ENCODE measurements at regions not wholly inside any gene's neighbourhood (a gene's known extent, or its start where the extent isn't known, plus 50 kb on each side); places are given as distances from the start of the nearest gene placed in this dataset.

DNA sequence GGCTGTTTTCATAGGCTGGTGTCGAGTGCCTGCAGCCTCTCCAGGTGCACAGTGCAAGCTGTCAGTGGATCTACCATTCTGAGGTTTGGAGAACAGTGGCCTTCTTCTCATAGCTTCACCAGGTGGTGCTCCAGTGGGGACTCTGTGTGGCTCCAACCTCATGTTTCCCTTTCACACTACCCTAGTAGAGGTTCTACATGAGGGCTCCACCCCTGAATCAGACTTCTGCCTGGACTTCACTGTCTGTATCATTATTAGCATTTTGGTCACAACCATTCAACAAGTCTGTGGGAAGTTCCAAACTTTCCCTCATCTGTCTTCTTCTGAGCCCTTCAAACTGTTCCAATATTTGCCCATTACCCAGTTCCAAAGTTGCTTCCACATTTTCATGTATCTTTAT, 1003.7 kb downstream of the MCTP2 start:
- TF ChIP-seq CTCF (IDR thresholded peaks at IDR 0.05; ENCODE audit: low read depth, low read length) (no peak), EZH2phosphoT487 (IDR thresholded peaks at IDR 0.05; ENCODE audit: low read depth) (no peak)

Data from OCI-LY3 (cell line).